ENCODE measurements at regions not wholly inside any gene's neighbourhood (a gene's known extent, or its start where the extent isn't known, plus 50 kb on each side); places are given as distances from the start of the nearest gene placed in this dataset.

GRCh38 chr3:144384241-144384979 is 412.8 kb downstream of the DIPK2A start:
- DNase-seq: no peak

GRCh38 chr3:144390786-144391185 is 419.2 kb downstream of the DIPK2A start:
- DNase-seq: no peak

GRCh38 chr3:144391236-144391635 is 419.6 kb downstream of the DIPK2A start:
- no peak for DNase-seq

- no peak for DNase-seq
Measured at GRCh38 chr3:144394032-144394431, 422.4 kb downstream of the DIPK2A start.

- DNase-seq: no peak
Measured at GRCh38 chr3:144402430-144402829, 430.8 kb downstream of the DIPK2A start.

GRCh38 chr3:144403040-144403457 is 431.4 kb downstream of the DIPK2A start:
- no peak for DNase-seq

GRCh38 chr3:144407335-144407734 is 435.7 kb downstream of the DIPK2A start:
- DNase-seq: no peak

GRCh38 chr3:144409319-144409718 is 437.7 kb downstream of the DIPK2A start:
- DNase-seq: no peak

- no peak for DNase-seq
Measured at GRCh38 chr3:144413068-144413467, 441.4 kb downstream of the DIPK2A start.

- no peak for DNase-seq
Measured at GRCh38 chr3:144415492-144415891, 443.9 kb downstream of the DIPK2A start.

- no peak for DNase-seq
Measured at GRCh38 chr3:144424606-144425005, 453.0 kb downstream of the DIPK2A start.

- no peak for DNase-seq
Measured at GRCh38 chr3:144426366-144426765, 454.7 kb downstream of the DIPK2A start.

- no peak for DNase-seq
Measured at GRCh38 chr3:144426967-144427366, 455.3 kb downstream of the DIPK2A start.

- no peak for DNase-seq
Measured at GRCh38 chr3:144429719-144430121, 458.1 kb downstream of the DIPK2A start.

GRCh38 chr3:144431134-144431533 is 459.5 kb downstream of the DIPK2A start:
- no peak for DNase-seq

- DNase-seq: no peak
Measured at GRCh38 chr3:144433006-144433405, 461.4 kb downstream of the DIPK2A start.

GRCh38 chr3:144437989-144438388 is 466.4 kb downstream of the DIPK2A start:
- DNase-seq: no peak

- DNase-seq: no peak
Measured at GRCh38 chr3:144444061-144444460, 472.4 kb downstream of the DIPK2A start.

GRCh38 chr3:144444546-144444945 is 472.9 kb downstream of the DIPK2A start:
- no peak for DNase-seq

- DNase-seq: no peak
Measured at GRCh38 chr3:144455841-144456440, 484.3 kb downstream of the DIPK2A start.

- no peak for DNase-seq
Measured at GRCh38 chr3:144457758-144458157, 486.1 kb downstream of the DIPK2A start.

GRCh38 chr3:144458283-144458682 is 486.7 kb downstream of the DIPK2A start:
- no peak for DNase-seq

- no peak for DNase-seq
Measured at GRCh38 chr3:144462337-144462736, 490.7 kb downstream of the DIPK2A start.

GRCh38 chr3:144463911-144464310 is 492.3 kb downstream of the DIPK2A start:
- no peak for DNase-seq

- DNase-seq: no peak
Measured at GRCh38 chr3:144466114-144466513, 494.5 kb downstream of the DIPK2A start.

Data from right forelimb (tissue), 1 donor.